PC-3 (cell line): ENCODE measurements at regions not wholly inside any gene's neighbourhood (a gene's known extent, or its start where the extent isn't known, plus 50 kb on each side); places are given as distances from the start of the nearest gene placed in this dataset.

Source experiments
- EZH2 ChIP-seq: fragments of 300-600 bp; sonication (generic); IDR thresholded peaks from one replicate; pipeline ENCODE4 v1.6.1; 2017; ENCODE audit warnings: antibody characterized with exemption, mild to moderate bottlenecking, low read length; ENCODE audit not compliant: unreplicated experiment
- EZH2phosphoT487 ChIP-seq: fragments of 300-600 bp; sonication (generic); IDR thresholded peaks from 2 replicates; pipeline ENCODE4 v1.6.1; 2018; ENCODE audit warnings: mild to moderate bottlenecking, antibody characterized with exemption, low read length, borderline replicate concordance
- TF ChIP-seq, protein P1 (sequence below): fragments of 300-600 bp; sonication (generic); conservative IDR thresholded peaks from 2 replicates; pipeline ENCODE4 v1.5.1; 2017; ENCODE audit warnings: antibody characterized with exemption, low read depth, mild to moderate bottlenecking, low read length

- TF ChIP-seq, protein P1, sequence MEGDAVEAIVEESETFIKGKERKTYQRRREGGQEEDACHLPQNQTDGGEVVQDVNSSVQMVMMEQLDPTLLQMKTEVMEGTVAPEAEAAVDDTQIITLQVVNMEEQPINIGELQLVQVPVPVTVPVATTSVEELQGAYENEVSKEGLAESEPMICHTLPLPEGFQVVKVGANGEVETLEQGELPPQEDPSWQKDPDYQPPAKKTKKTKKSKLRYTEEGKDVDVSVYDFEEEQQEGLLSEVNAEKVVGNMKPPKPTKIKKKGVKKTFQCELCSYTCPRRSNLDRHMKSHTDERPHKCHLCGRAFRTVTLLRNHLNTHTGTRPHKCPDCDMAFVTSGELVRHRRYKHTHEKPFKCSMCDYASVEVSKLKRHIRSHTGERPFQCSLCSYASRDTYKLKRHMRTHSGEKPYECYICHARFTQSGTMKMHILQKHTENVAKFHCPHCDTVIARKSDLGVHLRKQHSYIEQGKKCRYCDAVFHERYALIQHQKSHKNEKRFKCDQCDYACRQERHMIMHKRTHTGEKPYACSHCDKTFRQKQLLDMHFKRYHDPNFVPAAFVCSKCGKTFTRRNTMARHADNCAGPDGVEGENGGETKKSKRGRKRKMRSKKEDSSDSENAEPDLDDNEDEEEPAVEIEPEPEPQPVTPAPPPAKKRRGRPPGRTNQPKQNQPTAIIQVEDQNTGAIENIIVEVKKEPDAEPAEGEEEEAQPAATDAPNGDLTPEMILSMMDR = no peak
- no peak for TF ChIP-seq EZH2phosphoT487
- TF ChIP-seq EZH2 = no peak
These were observed 748.5 kb downstream of the NTRK3 start for GRCh38 chr15:87508086-87508485.
